Stomach (tissue), 4 donors: ENCODE measurements at regions not wholly inside any gene's neighbourhood (a gene's known extent, or its start where the extent isn't known, plus 50 kb on each side); places are given as distances from the start of the nearest gene placed in this dataset.

Source experiments
- EP300 ChIP-seq: sonication (generic); formaldehyde crosslinking; IDR thresholded peaks from one replicate; pipeline ENCODE4 v1.6.1; 2017; ENCODE audit warnings: antibody characterized with exemption
- POLR2A ChIP-seq, 4 donors: fragments of 450-650 bp; IDR thresholded peaks; one replicate each; pipeline ENCODE4 v1.6.1; 2016; ENCODE audit warnings: antibody characterized with exemption in 4 of 4, control low read depth in 2 of 4, mild to moderate bottlenecking in 1 of 4, moderate library complexity in 1 of 4
- POLR2AphosphoS5 ChIP-seq, 3 donors: sonication (generic); formaldehyde crosslinking; IDR thresholded peaks; one replicate each; pipeline ENCODE4 v1.6.1; 2016; ENCODE audit warnings: antibody characterized with exemption in 3 of 3
- TF ChIP-seq, protein P1 (sequence below), 7 experiments: fragments of 450-650 bp in 4 of 7; fragments of 200-600 bp in 3 of 7; sonication (generic) in 3 of 7; IDR thresholded peaks; one replicate each; pipeline ENCODE4 v1.5.1; 2016 to 2019; ENCODE audit warnings: antibody characterized with exemption in 7 of 7, control low read depth in 2 of 7, mild to moderate bottlenecking in 1 of 7

DNA sequence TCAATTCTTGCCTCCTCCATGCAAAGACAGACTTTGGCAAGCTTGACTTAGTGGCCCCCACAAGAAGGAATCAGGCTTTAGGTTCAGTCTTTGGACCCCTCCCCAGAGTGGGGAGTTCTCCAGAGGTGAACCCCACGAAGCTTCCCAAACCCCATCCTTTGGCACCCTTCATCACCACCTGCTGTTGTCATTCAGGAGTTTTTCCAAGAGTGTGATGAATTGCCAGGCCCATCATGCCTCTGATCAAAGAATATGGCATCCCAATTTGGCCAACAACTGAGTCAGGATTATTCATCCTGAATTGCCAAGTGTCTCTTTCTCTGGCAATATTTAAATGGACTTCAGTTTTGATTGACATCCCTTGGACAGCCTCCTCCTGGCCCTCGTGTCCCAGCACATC, 404.7 kb upstream of the MKI67 start:
- TF ChIP-seq EP300, result no peak
- TF ChIP-seq, protein P1, sequence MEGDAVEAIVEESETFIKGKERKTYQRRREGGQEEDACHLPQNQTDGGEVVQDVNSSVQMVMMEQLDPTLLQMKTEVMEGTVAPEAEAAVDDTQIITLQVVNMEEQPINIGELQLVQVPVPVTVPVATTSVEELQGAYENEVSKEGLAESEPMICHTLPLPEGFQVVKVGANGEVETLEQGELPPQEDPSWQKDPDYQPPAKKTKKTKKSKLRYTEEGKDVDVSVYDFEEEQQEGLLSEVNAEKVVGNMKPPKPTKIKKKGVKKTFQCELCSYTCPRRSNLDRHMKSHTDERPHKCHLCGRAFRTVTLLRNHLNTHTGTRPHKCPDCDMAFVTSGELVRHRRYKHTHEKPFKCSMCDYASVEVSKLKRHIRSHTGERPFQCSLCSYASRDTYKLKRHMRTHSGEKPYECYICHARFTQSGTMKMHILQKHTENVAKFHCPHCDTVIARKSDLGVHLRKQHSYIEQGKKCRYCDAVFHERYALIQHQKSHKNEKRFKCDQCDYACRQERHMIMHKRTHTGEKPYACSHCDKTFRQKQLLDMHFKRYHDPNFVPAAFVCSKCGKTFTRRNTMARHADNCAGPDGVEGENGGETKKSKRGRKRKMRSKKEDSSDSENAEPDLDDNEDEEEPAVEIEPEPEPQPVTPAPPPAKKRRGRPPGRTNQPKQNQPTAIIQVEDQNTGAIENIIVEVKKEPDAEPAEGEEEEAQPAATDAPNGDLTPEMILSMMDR (IDR thresholded peaks at IDR 0.05), result no peak
- TF ChIP-seq POLR2AphosphoS5 (IDR thresholded peaks at IDR 0.05), result no peak
- TF ChIP-seq POLR2A (IDR thresholded peaks at IDR 0.05), result no peak
